HG02759 (cell line): ENCODE measurements at regions not wholly inside any gene's neighbourhood (a gene's known extent, or its start where the extent isn't known, plus 50 kb on each side); places are given as distances from the start of the nearest gene placed in this dataset.

ENCODE experiments used
- ATAC-seq: cut with Tn5 transposase; IDR thresholded peaks from one replicate; pipeline ENCODE4 v1.9.1; 2021; ENCODE audit warnings: mild to moderate bottlenecking, moderate library complexity; ENCODE audit not compliant: unreplicated experiment

DNA sequence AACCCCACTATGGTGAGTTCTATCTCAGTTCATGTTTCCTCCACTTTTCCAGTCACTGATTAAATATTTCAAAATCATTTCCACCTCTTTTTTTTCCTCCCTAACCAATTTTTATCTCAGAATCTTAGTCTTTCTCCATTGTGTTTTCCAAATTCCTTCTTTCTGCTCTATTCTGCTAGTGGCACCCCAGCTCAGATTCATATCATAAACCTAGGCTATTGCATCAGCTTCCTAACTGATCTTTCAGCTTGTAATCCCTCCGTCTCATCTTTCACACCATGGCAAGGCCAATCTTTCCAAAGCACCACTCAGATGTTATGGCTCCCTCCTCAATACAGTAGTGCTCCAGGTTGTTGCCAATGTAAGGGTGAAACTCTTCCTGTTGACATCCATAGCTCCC, 631.9 kb downstream of the PLPP3 start:
- ATAC-seq, result no peak

DNA sequence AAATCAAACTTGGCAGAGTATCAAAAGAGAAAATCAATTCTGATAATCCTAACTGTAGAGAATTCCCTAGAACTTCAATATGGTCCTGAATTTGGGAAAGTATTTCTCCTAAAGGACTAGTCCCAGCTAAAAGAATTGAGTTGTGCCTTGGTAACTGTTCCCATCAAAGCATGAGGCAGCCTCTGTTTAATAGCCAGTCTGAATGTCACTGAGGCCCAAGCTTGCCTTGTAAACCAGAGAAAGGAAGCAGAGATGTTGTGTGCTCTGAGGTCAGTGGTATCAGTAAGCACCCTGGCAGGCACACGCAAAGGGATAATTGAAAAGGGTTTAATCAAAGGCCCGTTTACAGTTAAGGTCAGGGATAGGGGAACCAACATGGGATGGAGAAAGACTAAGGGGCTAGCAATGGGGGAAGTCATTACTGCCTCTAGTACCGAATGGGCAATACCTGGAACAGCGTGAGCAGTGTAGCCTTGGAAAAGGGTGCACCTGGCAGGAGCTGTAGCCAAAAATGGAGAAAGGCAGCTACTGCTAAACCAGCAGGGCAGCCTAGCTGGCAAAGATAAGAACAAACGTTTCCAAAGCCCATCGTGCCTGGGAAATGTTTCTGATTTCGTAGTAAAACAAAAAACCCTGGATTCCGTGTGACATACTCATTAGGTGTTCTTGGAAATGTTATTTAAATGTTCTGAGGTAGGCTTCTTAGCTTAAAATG, 635.5 kb downstream of the PLPP3 start:
- ATAC-seq, result no peak

DNA sequence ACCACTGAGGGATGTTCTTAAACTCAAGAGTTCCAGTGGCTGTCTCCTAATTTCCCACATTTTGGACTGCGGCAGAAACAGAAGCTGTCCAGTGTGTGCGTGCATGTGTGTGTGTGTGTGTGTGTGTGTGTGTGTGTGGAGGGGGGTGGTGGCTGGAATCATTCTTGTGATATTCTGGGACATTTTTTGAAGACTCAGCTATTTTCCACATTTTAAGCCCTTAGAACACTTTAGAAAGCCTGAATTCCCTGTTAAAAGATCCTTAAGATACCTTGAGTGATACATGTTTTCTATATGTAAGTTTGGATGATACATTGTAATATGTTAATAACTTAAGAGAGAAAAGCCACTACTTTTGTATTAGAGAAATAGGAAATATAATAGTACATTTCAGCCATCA, 636.4 kb downstream of the PLPP3 start:
- ATAC-seq, result no peak

- no peak for ATAC-seq
Observed at GRCh38 chr1:55939866-55940265, 639.5 kb downstream of the PLPP3 start.

DNA sequence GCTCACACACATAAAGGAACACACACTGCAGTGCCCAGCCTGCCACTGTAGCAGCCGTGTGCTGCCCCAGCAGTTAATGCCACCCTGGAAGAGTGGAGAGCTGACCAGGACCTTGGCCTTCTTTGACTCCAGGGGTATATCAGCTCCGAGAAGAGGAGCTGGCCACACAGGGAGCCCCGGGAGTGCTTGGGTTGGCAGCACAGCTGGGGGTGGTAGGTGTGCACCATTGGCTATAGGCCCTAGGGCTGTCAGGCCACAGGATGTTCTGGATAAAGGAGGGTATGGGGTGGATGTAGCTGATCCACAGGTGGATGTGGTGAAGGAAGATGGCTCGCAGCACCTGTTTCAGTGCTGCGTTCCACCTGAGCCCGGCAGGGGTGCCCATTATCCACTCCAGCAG, 640.5 kb downstream of the PLPP3 start:
- ATAC-seq, result no peak

DNA sequence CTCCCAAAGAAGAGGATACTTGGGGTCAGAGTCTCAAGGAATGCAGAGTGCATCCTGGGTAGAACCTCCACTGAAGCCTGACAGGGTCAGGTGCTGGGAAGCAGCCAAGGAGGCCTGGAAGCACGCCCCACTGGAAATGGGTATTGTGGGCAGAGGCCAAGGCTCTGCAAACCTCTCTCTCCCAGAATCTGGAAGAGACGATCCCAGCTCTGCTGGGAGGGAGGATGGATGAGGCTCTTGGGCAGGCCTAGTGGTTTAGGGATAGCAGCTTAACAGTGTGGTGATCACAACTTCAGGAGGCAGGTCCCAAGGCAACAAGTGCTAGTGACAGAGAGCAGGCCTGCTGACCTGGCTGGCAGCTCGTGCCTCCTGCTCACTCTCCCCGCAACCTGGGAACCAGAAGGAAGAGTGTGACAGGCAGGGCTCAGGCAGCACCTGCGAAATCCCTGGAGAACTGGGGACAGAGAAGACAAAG, 641.0 kb downstream of the PLPP3 start:
- ATAC-seq, result no peak

GRCh38 chr1:55937840-55938375, 641.5 kb downstream of the PLPP3 start:
- ATAC-seq, result no peak

GRCh38 chr1:55935236-55935635, 644.1 kb downstream of the PLPP3 start:
- ATAC-seq, result no peak

DNA sequence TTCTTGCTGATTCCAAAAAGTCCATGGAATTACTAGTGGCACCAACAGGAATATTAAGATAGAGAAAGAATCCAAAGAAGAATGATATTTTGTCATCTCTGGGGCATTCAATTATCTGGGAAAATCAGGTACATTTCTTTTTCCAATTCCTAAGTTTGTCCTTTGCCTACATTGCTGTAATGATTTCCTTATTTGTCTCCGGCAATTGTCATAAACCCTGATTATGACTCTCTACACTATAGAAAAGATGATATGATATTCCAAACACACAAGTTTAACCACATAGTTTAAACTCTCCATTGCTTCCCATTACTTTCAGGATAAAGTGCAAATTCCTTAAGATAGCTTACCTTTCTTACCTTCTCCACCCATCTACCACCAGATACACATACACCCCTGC, 647.0 kb downstream of the PLPP3 start:
- ATAC-seq, result no peak

DNA sequence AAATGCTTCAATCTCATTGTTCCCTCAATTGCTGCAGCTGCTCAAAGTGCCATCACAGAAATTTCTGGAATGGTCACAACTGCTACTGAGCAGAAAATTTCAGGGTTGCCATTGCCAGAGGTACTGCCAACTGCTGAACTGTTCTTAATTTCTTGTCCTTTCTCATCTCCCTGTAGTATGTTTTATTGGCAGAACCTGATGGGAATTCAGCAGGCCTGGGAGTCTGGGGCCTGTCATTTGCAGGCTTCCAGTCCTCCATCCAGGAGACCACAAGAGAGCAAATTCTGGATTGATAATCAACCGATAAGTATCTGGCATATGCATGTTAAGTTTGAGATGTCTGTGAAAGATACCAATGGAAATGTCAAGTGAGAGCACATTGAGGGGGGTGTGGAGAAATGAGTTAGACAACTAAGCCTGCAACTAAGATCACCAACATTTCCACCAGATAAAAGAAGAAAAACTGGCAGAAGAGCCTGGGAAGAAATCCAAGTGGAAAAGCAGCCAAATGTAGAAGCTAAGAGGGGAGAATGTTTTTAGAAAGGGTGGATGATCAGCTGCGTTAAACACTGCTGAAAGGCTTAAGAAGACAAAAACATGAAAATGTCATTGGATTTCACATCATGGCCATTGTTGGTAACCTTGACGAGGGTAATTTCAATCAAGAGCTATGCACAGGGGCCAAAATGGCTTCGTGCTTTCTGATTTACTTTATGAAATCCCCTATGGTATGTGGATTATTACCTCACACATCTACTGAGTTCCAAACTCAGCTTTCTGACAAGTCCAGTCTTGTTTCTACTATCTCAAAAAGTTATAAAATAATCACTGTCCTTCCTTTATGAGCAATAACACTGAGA, 648.1 kb downstream of the PLPP3 start:
- ATAC-seq, result no peak

DNA sequence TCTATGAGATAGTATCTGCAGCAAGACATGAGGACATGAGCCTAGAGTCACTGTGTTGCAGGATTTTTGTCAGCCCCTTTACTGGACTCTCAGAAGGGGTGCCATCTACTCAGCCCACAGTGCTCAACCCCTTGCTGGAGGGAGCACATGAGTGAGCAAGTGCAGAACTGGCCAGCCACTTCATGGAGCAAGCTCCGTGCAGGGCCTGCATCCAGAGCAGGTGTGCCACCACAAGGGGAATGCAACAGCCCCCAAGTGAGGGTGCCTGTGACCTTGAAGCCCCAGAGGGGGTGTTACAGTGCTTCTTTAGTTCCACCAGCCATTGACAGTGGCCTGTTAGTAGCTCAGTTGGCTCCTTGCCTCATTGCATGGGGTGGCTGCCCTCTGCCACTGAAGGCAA, 649.7 kb downstream of the PLPP3 start:
- ATAC-seq, result no peak

DNA sequence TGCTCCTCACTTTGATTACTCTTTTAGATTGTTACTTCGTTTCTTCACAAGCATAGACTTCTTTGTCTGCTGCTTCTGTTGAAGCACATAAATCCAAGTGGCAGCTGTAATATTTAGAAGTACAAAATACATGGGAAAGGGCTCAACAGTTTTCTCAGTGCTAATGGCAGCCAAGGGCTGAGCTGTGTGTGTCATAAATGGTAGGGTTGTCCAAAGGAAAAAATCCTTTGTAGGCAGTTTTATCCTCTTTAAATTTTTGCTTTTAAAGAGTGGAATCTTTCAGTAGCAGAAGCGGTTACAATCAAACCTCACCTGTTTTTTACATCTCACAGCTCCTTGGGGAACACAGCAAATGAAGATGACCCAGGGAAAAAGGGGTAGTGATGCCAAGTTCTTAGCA, 650.8 kb downstream of the PLPP3 start:
- no peak for ATAC-seq

DNA sequence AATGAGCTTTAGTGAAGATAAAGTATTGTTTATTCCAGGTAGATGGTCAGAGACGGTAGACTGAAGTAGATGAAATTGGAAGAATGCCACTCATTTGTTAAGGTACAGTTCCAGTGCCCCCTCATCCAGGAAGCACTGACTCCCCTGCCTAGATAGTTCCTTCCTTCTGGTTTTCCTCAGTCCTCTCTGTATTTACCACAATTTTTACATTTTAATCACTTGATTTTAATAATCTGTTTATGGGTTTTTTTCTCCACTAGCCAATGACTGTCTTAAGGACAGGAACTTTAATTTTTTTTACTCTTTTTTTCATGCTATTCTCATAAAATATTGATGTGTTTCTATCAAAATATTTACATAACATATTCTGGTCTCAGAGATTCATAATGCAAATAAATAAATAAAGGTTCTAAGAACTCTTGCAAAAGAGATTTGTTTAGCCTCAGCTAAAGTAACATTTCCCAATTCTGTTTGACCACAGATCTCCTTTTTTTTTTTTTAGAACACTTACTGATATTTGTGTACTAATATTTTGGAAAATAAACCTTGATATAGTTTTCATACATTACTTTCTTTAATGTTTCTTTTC, 651.6 kb downstream of the PLPP3 start:
- no peak for ATAC-seq

GRCh38 chr1:55926906-55927471, 652.4 kb downstream of the PLPP3 start:
- no peak for ATAC-seq

GRCh38 chr1:55916907-55917306, 662.5 kb downstream of the PLPP3 start:
- no peak for ATAC-seq

GRCh38 chr1:55916481-55916880, 662.9 kb downstream of the PLPP3 start:
- no peak for ATAC-seq

GRCh38 chr1:55913565-55913964, 665.8 kb downstream of the PLPP3 start:
- no peak for ATAC-seq

- no peak for ATAC-seq
Observed at GRCh38 chr1:55912438-55912837, 666.9 kb downstream of the PLPP3 start.

GRCh38 chr1:55904541-55904940, 674.8 kb downstream of the PLPP3 start:
- ATAC-seq, result no peak

GRCh38 chr1:55898181-55898580, 681.2 kb downstream of the PLPP3 start:
- no peak for ATAC-seq

GRCh38 chr1:55896210-55896609, 681.0 kb upstream of the USP24 start:
- no peak for ATAC-seq
